Lower lobe of right lung (tissue), 2 donors: ENCODE measurements at regions not wholly inside any gene's neighbourhood (a gene's known extent, or its start where the extent isn't known, plus 50 kb on each side); places are given as distances from the start of the nearest gene placed in this dataset.
"Not testable (repeated sequence)": the region's sequence is repeated elsewhere in the genome, so short reads cannot be mapped to it uniquely, and the experiment has no call there.

Source experiments
- ATAC-seq, 2 donors: fragments of 200-7000 bp; cut with Tn5 transposase; one replicate each; pipeline ENCODE4 v1.9.1; 2020 to 2022; ENCODE audit warnings: mild to moderate bottlenecking in 2 of 2, moderate library complexity in 2 of 2
- DNase-seq: peaks from one replicate; pipeline ENCODE4 v3.0.0-alpha.2; 2020
- H3K27ac ChIP-seq: fragments of 200-600 bp; one replicate; pipeline ENCODE4 v1.8.0; 2022
- H3K27me3 ChIP-seq: fragments of 200-600 bp; one replicate; pipeline ENCODE4 v1.8.0; 2022; ENCODE audit warnings: low read depth
- H3K36me3 ChIP-seq: fragments of 200-600 bp; one replicate; pipeline ENCODE4 v1.8.0; 2022; ENCODE audit warnings: mild to moderate bottlenecking
- H3K4me1 ChIP-seq: fragments of 200-600 bp; one replicate; pipeline ENCODE4 v1.8.0; 2022
- H3K4me3 ChIP-seq: fragments of 200-600 bp; one replicate; pipeline ENCODE4 v1.8.0; 2022; ENCODE audit warnings: mild to moderate bottlenecking
- H3K9me3 ChIP-seq: fragments of 200-600 bp; one replicate; pipeline ENCODE4 v1.8.0; 2022
- intact Hi-C: fragments of 100-400 bp; cut with DNase I; formaldehyde crosslinking; loops from one replicate; pipeline ENCODE4 v1.11.0; 2022
- TF ChIP-seq, protein P1 (sequence below): fragments of 200-600 bp; IDR thresholded peaks from one replicate; pipeline ENCODE4 v1.8.0; 2022; ENCODE audit warnings: antibody characterized with exemption, mild to moderate bottlenecking
- donor health status: DM: no; HTN: yes; CAD: no; lungs with severe emphysema.

DNA sequence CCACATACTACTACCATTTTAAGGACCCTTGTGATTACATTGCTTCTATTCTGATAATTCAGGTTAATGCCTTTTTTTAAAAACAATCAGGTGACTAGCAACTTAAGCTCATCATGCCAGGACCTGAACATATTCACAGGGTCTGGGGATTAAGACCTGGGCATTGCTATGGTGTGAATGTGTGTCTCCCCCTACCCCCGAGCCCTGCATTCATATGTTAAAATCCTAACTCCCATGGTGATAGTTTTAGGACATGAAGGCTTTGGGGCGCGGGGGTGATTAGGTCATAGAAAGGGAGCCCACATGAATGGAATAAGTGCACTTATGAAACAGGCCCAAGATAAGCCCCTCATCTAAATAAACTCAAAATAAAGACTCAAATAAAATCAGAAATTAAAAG, 734.4 kb upstream of the PABPC4L start:
- Histone ChIP-seq H3K27me3 (no peaks in the 10 kb centered on the region), H3K9me3 (no peaks in the 10 kb centered on the region), H3K4me3 (no peak overlapping the region), H3K36me3 (no peaks in the 10 kb centered on the region), H3K27ac (no peak overlapping the region), H3K4me1 (no peaks in the 10 kb centered on the region)
- DNase-seq (no peak), ATAC-seq (no peak)
- intact Hi-C loops: no loop called here
- TF ChIP-seq, protein P1, sequence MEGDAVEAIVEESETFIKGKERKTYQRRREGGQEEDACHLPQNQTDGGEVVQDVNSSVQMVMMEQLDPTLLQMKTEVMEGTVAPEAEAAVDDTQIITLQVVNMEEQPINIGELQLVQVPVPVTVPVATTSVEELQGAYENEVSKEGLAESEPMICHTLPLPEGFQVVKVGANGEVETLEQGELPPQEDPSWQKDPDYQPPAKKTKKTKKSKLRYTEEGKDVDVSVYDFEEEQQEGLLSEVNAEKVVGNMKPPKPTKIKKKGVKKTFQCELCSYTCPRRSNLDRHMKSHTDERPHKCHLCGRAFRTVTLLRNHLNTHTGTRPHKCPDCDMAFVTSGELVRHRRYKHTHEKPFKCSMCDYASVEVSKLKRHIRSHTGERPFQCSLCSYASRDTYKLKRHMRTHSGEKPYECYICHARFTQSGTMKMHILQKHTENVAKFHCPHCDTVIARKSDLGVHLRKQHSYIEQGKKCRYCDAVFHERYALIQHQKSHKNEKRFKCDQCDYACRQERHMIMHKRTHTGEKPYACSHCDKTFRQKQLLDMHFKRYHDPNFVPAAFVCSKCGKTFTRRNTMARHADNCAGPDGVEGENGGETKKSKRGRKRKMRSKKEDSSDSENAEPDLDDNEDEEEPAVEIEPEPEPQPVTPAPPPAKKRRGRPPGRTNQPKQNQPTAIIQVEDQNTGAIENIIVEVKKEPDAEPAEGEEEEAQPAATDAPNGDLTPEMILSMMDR: no peak

DNA sequence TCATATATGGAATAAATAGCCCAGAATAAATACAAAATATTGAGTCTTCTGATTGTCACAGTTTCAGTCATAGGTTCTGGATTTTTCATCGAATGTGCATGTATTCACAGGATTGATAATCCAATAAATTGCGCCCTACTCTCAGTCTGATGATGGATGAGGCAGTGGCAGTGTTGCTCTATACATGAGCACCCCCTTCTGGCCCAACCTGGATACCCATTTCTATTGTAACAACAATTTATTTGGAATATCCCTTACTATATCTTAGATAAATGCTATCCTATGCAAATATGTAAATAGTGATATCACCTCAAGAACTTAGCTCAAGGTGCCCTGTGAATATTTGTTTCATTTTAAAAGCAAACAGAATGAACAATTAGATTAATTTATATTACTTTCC, 733.7 kb upstream of the PABPC4L start:
- intact Hi-C loops: no loop called here
- TF ChIP-seq, protein P1: no peak
- Histone ChIP-seq H3K4me3 (no peak overlapping the region), H3K9me3 (no peaks in the 10 kb centered on the region), H3K36me3 (no peaks in the 10 kb centered on the region), H3K27ac (no peak overlapping the region), H3K27me3 (no peaks in the 10 kb centered on the region), H3K4me1 (no peaks in the 10 kb centered on the region)
- DNase-seq: no peak
- no peak for ATAC-seq

DNA sequence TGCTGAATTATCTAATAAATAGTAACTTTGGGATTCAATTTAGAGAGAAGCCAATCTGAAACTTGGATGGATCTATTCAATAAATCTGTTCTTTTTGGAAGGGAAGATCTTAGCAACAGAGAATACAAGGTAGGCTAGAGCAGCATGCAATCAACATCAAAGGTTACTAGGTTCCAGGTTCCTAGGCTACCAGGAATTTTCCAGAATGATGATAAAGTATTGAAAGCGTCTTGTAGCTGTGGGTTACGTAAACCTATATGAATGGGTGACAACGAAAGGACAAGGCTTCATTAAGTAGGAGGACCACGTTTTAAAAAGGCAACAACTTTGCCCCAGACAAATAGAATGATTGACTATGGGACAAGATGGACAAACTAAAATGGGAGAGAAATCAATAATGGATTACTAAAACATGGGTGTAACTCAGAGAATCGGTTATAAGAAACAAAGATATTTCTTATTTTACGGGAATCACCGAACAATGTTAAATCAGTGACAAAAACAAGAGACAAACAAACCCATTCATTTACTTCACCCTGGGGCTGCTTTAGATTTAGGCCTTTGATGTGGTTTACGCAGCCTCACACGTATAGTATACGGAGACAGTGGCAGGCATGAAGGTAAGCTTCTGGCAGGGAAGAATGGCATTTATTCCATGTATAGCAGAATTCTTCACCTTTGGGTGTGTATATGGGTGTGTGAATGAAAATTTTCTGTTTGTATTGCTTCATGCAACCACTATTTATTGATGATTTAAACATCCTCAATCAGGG, 732.6 kb upstream of the PABPC4L start:
- Histone ChIP-seq H3K4me3 (no peak overlapping the region), H3K27me3 (no peaks in the 10 kb centered on the region), H3K4me1 (no peaks in the 10 kb centered on the region), H3K9me3 (no peaks in the 10 kb centered on the region), H3K27ac (no peak overlapping the region), H3K36me3 (no peaks in the 10 kb centered on the region)
- ATAC-seq (no peak), DNase-seq (no peak)
- TF ChIP-seq, protein P1: no peak
- intact Hi-C loops: no loop called here

DNA sequence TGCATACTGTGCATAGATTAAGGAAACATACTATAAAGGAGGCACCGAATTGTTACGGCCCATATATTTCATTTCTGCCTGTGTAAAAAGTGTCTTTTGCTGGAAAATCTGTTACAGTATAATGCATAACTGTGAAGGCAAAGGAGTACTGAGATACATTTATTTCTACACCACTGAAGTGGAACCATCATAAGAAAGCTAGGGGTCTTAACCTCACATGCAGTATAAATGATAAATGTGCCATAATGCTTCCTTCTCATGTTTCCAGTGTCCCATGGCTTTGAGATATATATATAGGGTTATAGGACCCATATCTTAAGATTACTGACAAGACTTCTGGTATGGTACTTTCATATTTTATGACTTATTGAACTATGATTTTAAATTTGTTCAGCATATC, 713.8 kb upstream of the PABPC4L start:
- H3K27me3 ChIP-seq: no peaks in the 10 kb centered on the region
- intact Hi-C loops: no loop called here
- DNase-seq: no peak

DNA sequence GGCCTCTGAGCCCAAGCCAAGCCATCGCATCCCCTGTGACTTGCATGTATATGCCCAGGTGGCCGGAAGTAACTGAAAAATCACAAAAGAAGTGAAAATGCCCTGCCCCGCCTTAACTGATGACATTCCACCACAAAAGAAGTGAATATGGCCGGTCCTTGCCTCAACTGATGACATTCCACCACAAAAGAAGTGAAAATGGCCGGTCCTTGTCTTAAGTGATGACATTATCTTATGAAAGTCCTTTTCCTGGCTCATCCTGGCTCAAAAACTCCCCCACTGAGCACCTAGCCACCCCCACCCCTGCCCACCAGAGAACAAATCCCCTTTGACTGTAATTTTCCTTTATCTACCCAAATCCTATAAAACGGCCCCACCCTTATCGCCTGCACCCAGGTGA, 712.7 kb upstream of the PABPC4L start:
- H3K4me1 ChIP-seq, H3K36me3 ChIP-seq, H3K4me3 ChIP-seq, ATAC-seq, H3K27me3 ChIP-seq, H3K9me3 ChIP-seq, H3K27ac ChIP-seq, intact Hi-C loops, DNase-seq: not testable (repeated sequence)

More for the DNA sequence above, 713.8 kb upstream of the PABPC4L start:
- no peak for ATAC-seq
- Histone ChIP-seq H3K9me3 (no peaks in the 10 kb centered on the region), H3K4me1 (no peaks in the 10 kb centered on the region), H3K4me3 (no peak overlapping the region), H3K27ac (no peak overlapping the region), H3K36me3 (no peaks in the 10 kb centered on the region)
- TF ChIP-seq, protein P1: no peak

DNA sequence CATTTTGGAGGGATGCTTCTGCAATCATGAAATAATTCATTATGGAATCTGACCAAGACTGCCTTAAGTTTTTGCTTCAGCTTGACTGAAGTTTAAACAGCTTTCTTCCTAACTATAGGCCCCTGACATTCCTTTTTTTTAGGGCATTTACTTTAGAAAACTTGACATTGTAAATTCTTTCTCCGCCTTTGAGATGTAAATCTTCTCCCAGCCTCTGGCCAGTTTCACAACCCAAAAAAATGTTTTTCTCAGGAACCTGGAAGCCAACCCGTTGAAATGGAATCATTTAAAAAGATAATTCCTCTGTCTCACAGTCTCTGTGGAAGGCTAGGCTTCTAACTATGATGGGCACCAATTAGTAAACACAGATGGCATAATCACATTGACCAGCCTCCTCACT, 710.4 kb upstream of the PABPC4L start:
- TF ChIP-seq, protein P1: no peak
- intact Hi-C loops: no loop called here

More for the DNA sequence above, 710.4 kb upstream of the PABPC4L start:
- H3K4me1 ChIP-seq: no peaks in the 10 kb centered on the region
- no peak overlapping the region for H3K4me3 ChIP-seq
- H3K27ac ChIP-seq: no peak overlapping the region
- H3K9me3 ChIP-seq: no peaks in the 10 kb centered on the region
- H3K36me3 ChIP-seq: no peaks in the 10 kb centered on the region
- H3K27me3 ChIP-seq: no peaks in the 10 kb centered on the region
- no peak for ATAC-seq
- no peak for DNase-seq
